ENCODE measurements at regions not wholly inside any gene's neighbourhood (a gene's known extent, or its start where the extent isn't known, plus 50 kb on each side); places are given as distances from the start of the nearest gene placed in this dataset.

DNA sequence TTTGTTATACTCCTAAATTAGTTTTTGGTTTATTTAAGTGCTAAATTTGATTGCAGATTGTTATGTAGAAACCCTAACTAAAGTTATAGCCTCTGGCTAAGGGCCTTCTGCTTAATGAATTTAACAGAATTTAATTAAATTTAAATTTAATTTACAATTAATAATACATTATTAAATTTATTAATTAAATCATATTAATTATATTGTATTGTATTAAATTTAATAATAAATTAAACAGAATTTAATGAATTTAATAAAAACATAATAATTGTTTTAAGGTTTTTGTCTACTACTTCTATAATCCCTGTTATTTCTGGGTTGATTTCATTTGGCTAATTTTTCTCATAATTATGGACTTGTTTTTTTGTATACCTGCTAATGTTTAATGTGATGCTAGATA is 141.9 kb upstream of the TECRL start:
- no peak for DNase-seq

DNA sequence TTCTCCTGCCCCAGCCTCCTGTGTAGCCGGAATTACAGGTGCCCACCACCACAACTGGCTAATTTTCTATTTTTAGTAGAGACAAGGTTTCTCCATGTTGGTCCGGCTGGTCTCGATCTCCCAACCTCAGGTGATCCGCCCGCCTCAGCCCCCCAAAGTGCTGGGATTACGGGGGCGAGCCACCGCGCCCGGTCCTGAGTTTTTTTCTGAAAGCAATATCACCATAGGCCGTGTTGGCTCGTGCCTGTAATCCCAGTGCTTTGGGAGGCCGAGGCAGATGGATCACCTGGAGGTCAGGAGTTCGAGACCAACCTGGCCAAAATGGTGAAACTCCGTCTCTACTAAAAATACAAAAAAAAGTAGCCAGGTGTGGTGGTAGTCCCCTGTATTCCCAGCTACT is 136.3 kb upstream of the TECRL start:
- no peak for DNase-seq

- peak; percentile 9 for DNase-seq
These were observed 130.1 kb upstream of the TECRL start for GRCh38 chr4:64539234-64539849.

GRCh38 chr4:64538219-64538618 is 129.0 kb upstream of the TECRL start:
- no peak for DNase-seq

- no peak for DNase-seq
These were observed 124.4 kb upstream of the TECRL start for GRCh38 chr4:64533637-64534036.

DNA sequence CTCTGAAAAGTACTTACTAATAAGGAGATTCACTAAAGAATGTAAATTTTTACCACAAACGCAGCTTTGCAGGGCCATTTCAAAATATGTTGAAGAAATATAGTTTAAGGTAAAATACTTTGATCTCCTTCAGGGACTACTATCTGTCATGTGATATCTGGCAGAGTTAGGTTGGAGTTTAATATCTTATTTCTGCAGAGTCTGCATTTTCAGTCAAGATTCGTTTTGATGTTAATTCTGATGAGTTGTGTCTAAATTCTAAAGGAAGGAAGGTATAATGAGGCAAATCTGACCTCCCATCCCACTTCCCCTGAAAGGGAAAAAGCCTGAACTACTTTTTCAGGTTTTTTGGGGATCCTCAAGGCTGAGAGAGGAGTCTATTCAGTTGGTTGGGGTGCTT is 123.9 kb upstream of the TECRL start:
- DNase-seq = no peak

- DNase-seq = no peak
These were observed 111.2 kb upstream of the TECRL start for GRCh38 chr4:64520421-64520820.

GRCh38 chr4:64518600-64518999 is 109.3 kb upstream of the TECRL start:
- no peak for DNase-seq

DNA sequence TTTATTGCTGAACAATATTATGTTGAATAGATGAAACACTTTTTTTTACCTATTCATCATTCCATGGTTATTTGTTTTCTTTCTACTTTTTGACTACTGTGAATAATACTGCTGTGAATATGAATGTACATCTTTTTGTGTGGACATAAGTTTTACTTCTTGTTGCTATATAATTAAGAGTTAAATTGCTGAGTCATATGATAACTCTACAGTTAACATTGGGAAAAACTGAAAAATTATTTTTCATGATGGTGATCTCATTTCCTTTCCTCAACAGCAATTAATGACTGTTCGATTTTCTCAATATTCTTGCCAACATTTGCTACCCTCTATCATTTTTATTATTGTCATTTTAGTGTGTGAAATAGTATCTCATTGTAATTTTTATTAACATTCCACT is 106.9 kb upstream of the TECRL start:
- DNase-seq = no peak

DNA sequence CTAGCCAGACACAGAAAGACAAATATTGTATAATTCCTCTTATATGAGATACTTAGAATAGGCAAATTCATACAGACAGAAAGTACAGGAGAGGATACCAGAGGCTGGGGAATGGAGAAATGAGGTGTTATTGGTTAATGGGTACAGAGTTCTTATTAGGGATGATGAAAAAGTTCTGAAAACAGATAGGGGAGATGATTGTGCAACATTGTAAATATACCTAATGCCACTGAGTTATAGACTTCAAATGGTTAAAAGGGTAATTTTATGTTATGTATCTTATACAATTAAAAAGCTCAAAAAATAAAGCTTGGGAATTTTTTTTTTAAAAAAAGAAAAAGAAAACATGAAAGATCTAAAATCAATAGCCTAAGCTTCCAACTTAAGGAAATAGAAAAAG is 98.8 kb upstream of the TECRL start:
- DNase-seq = no peak

GRCh38 chr4:64503945-64504675 is 94.9 kb upstream of the TECRL start:
- no peak for DNase-seq

DNA sequence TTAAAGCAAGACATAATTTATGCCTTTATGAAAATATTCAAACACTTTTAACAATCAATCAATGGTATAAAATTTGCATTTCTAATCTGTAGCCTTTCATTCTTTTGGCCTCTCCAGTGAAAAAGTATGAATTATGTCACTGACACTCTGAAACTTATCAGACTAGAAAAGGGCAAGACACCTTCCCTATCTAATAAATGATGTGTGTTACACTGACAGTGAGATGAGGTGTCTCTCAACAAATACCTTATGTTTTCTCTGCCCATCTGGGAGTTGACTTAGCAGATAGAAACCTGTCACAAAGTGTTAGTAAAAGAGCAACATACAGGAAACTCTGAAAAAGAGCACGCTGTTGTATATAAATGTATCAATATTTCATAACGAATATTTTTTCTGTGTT is 94.2 kb upstream of the TECRL start:
- DNase-seq = no peak

DNA sequence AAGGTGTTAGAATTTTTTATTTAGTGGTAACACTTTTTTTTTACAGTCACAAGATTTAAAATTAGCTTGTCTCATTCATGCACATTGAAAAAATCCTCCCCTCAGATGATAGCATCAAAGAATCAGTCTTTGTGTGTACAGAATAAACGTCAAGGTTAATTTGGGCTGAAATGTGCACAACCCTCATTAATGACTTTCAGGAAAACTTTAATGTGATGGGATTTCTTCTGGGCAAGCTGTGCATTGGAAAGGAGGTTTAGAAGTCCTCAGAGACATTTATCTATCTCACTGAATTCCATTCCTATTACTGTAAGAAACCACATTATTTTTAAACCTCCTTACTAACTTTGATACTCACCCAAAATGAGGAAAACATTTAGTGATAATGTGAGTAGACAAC is 88.2 kb upstream of the TECRL start:
- no peak for DNase-seq

DNA sequence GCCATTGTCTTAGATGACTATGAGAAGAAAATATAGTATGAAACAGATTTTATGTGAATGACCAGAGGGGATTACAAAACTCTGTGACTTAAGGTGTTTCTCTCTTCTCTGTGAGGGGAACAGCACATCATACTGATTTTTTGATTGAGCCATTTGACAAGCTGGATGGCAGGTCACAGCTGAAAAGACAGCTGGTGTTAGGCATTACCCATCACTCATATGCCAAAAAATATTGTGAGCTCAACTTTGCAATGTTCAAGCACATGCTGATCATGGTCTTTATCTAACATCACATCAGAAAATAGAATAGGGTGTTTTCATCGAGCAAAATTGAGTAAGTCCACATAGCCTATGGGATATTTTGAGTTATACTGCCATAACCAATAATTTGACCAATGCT is 86.7 kb upstream of the TECRL start:
- DNase-seq = no peak

DNA sequence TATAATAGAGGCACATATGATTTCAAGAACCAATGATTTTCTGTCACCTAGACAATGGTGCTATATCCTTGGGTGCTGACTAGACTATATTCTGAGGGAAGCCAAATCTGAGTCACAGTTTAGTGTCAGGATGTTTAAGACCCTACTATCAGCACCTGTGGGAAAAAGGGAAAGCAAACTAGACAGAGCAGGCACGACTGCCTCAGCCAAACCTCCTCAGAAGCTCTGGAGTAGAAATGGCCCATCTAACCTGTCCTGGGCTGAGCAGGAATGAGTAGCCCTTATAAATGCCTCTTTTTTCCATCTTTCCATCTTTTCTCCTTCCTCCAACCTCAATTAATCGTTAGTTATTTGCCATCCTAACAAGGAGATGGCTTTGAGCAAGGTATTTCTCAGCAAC is 80.4 kb upstream of the TECRL start:
- no peak for DNase-seq

DNA sequence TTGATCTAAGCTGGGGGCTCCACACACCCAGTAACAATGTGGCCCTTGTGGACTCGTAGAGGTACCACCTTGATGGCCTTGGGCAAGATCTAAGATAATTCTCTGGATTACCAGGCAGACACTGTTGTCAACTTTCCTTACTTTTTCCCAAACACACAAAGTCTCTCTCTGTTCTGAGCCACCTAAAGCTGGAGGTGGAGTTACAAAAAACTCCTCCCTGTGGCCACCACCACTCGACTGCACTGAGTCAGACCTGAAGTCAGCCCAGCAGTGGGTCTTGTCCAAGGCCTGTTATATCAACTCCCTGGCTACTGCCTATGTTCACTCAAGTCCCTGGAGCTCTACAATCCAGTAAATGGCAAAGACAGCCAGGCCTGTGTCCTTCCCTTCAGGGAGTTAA is 70.1 kb upstream of the TECRL start:
- DNase-seq = no peak

DNA sequence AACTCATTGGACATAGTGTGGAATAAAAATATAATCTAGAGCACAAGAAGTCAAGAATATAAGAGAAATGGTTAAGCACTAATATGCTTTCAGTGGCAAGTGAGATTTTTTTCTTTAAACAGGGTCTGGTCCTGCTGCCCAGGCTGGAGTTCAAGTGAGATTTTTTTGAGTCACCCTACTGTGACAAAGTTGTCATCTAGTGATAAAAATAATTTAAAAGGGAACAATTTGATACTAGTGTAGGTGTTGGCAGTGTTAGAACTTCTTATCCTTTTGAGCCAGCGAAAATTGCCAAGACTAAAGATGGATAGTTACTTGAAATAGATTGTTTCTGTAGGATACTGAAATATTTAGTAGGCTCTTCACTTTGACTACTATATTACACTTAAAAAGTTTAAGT is 67.9 kb upstream of the TECRL start:
- DNase-seq = no peak

DNA sequence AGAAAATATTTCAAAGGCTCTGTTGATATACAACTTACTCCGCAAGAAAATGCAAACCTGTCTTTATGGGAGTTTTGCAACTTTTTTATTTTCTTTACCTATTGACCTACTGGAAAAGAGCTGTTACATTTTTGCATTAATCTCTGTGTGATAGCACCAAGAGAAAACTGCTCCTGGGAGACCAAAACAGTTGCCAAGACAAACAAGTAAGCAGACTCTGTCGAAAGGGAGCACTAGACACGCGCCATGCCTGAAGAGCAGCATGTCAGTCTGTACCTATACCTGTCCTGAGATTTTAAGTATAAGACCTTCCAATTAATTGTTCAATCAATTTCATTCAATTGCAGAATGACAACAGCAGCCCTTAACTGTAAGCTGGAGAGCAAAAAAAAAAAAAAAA is 56.0 kb upstream of the TECRL start:
- no peak for DNase-seq

DNA sequence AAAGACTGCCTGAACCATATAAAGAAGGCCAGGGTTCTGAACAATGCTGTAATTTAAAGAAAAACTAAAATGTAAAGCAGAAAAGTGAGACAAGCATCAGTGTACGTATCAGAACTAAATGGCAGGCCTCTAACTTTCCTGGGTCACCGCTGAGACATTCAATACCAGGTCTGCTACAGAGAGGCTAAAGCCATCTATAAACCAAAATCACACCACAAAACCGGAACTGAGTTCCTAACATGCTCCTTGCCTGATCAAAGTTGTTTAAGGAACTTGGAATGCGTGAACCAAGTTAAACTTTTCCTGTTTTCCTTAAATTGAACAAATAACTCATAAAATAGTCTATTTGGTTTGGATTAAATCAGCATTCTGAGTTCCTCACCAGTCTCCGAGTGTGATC is 55.3 kb upstream of the TECRL start:
- DNase-seq = no peak

Measured in NCI-H2227 treated with DMSO at 0.1 percent for 48 hours (cell line).